ENCODE measurements at regions not wholly inside any gene's neighbourhood (a gene's known extent, or its start where the extent isn't known, plus 50 kb on each side); places are given as distances from the start of the nearest gene placed in this dataset.

- TF ChIP-seq JUND (IDR thresholded peaks at IDR 0.05; ENCODE audit: low read depth, low read length): no peak
- TF ChIP-seq SKIL (IDR thresholded peaks at IDR 0.05; ENCODE audit: low read depth, poor library complexity, severe bottlenecking): no peak
- TF ChIP-seq TAF1 (IDR thresholded peaks at IDR 0.05; ENCODE audit: borderline replicate concordance, low read depth, low read length): no peak
Observed at GRCh38 chr2:190795686-190796085, 84.9 kb upstream of the GLS start.
